ENCODE measurements at regions not wholly inside any gene's neighbourhood (a gene's known extent, or its start where the extent isn't known, plus 50 kb on each side); places are given as distances from the start of the nearest gene placed in this dataset.

DNA sequence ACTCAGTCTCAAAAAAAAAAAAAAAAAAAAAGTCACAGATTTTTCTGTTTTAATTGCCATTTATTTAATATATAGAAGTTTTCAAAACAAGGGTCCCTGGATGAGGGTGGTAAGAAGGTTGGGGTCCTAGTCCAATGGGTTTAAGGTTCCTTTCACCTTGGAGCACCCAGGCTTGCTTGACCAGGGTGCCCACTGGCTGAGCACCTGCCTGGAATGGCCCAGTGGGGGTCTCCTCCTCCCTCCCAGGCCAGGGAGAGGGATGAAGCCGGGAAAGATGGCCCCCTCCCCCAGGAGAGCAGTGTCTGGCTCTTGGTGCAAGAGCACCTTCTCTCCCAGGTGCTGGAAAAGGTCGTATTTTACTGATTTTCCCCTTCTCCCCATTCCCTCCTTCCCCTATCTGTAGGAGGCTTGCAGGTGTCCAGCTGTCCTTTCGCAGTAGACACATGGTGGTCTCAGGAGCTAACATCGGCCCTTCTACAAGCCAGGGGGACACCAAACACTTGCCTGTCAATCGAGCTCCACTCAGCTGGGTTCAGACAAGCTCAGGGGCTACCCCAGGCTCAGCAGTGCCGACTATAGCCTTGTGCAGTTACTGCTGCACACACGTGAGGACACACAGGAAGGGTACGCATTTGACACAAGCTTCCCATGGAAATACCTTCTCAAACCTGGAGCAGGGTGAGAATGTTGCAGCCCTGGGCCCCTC, 112.3 kb upstream of the KLF13 start:
- CTCF ChIA-PET = interaction anchor here (0.8 to 5.3 kb wide), 15 partner anchors 8 to 289 kb away, joined by 3 to 91 read pairs (median 5); partner anchors contain the start of gene KLF13
- peaks cover 7 to 10% of the 10 kb centered on the region in 2 experiments for H3K27me3 ChIP-seq (ENCODE audit: control insufficient read depth in 2 of 2, insufficient read depth in 2 of 2, low read length in 2 of 2)
- TF ChIP-seq POLR2A (IDR thresholded peaks at IDR 0.05; ENCODE audit: low read depth, low read length) = no peak
- TF ChIP-seq GATA2 (IDR thresholded peaks at IDR 0.05; ENCODE audit: insufficient read depth, insufficient read length, low read depth, low read length) = no peak
- TF ChIP-seq EZH2 (IDR thresholded peaks at IDR 0.05; ENCODE audit: borderline replicate concordance, low read depth, low read length, severe bottlenecking) = no peak
- TF ChIP-seq, protein P1, sequence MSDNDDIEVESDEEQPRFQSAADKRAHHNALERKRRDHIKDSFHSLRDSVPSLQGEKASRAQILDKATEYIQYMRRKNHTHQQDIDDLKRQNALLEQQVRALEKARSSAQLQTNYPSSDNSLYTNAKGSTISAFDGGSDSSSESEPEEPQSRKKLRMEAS (IDR thresholded peaks at IDR 0.05; ENCODE audit: insufficient read depth, insufficient read length) = no peak
- TF ChIP-seq, protein P2, sequence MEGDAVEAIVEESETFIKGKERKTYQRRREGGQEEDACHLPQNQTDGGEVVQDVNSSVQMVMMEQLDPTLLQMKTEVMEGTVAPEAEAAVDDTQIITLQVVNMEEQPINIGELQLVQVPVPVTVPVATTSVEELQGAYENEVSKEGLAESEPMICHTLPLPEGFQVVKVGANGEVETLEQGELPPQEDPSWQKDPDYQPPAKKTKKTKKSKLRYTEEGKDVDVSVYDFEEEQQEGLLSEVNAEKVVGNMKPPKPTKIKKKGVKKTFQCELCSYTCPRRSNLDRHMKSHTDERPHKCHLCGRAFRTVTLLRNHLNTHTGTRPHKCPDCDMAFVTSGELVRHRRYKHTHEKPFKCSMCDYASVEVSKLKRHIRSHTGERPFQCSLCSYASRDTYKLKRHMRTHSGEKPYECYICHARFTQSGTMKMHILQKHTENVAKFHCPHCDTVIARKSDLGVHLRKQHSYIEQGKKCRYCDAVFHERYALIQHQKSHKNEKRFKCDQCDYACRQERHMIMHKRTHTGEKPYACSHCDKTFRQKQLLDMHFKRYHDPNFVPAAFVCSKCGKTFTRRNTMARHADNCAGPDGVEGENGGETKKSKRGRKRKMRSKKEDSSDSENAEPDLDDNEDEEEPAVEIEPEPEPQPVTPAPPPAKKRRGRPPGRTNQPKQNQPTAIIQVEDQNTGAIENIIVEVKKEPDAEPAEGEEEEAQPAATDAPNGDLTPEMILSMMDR (IDR thresholded peaks at IDR 0.05; ENCODE audit: extremely low read depth in 1 of 2, insufficient read depth in 1 of 2, low read depth in 1 of 2, low read length in 2 of 2) = no peak
- TF ChIP-seq POLR2AphosphoS5 (IDR thresholded peaks at IDR 0.05; ENCODE audit: insufficient read depth, low read depth, low read length) = no peak
- TF ChIP-seq JUN (IDR thresholded peaks at IDR 0.05; ENCODE audit: borderline replicate concordance, insufficient read depth, insufficient read length, low read depth) = no peak
- TF ChIP-seq MYC (IDR thresholded peaks at IDR 0.05; ENCODE audit: low read depth, low read length) = no peak
- no peak for TF ChIP-seq FOS (IDR thresholded peaks at IDR 0.05; ENCODE audit: borderline replicate concordance, insufficient read depth, low read length)
- H3K9me1 ChIP-seq (replicated peaks; ENCODE audit: control insufficient read depth, extremely low read depth, insufficient read depth, low read length) = no peaks in the 10 kb centered on the region
- no TSS peak for BruUV-seq (replicated peaks)
- H3K4me2 ChIP-seq (ENCODE audit: insufficient read depth, low read length) = no peak overlapping the region
- no peak overlapping the region for H2AFZ ChIP-seq (ENCODE audit: low read depth, low read length)
- H3K4me3 ChIP-seq (replicated peaks in 1 of 3; ENCODE audit: insufficient read depth in 1 of 3, low read depth in 1 of 3, low read length in 3 of 3) = no peak overlapping the region
- FAIRE-seq = no peak
- no peak overlapping the region for H3K27ac ChIP-seq (ENCODE audit: insufficient read depth, low read depth, low read length)
- no peak for DNase-seq (ENCODE audit: low read depth, low spot score)
- H3K9me3 ChIP-seq (replicated peaks; ENCODE audit: control insufficient read depth, insufficient read depth, low read length) = no peaks in the 10 kb centered on the region
- dilution Hi-C loops (cut with MboI; ENCODE audit: extremely low pct_ligation_motif_present, low sequenced_read_pairs) (loop anchor here (25.0 kb wide), 2 partner anchors 98 to 273 kb away; no protein-coding TSS in a partner anchor), intact Hi-C loops (cut with micrococcal nuclease) (loop anchor here (2.0 kb wide), 1 partner anchor 14 kb away; no protein-coding TSS in a partner anchor)
- H3K79me2 ChIP-seq (ENCODE audit: control insufficient read depth, insufficient read depth, low read length) = no peaks in the 10 kb centered on the region
- H4K20me1 ChIP-seq (replicated peaks; ENCODE audit: control insufficient read depth, extremely low read depth, insufficient read depth, low read length) = no peaks in the 10 kb centered on the region
- no peak overlapping the region for H3K9ac ChIP-seq (replicated peaks; ENCODE audit: extremely low read depth, insufficient read depth, low read length)
- H3K4me1 ChIP-seq (ENCODE audit: control insufficient read depth, extremely low read depth, insufficient read depth, low read length) = no peaks in the 10 kb centered on the region
- POLR2A ChIA-PET = no interaction called here
- no peaks in the 10 kb centered on the region for H3K36me3 ChIP-seq (ENCODE audit: control insufficient read depth in 2 of 2, extremely low read depth in 1 of 2, insufficient read depth in 2 of 2, low read length in 2 of 2)
